GM12878 (cell line): ENCODE measurements at regions not wholly inside any gene's neighbourhood (a gene's known extent, or its start where the extent isn't known, plus 50 kb on each side); places are given as distances from the start of the nearest gene placed in this dataset.

ENCODE experiments used
- ATAC-seq: fragments of 200-7000 bp; cut with Tn5 transposase; 3 replicates; pipeline ENCODE4 v1.9.1; 2020; ENCODE audit warnings: mild to moderate bottlenecking, moderate library complexity
- BruUV-seq: library from RNA; stranded (reverse); fragments of 400-500 nt; replicated peaks from 2 replicates; lab custom pipeline; 2021; lab: Mats Ljungman, UMichigan
- CTCF ChIA-PET: fragments of 300-600 bp; sonication (Branson Sonifier 250); formaldehyde crosslinking; extraction: SDS; loops from one replicate; lab custom pipeline; 2021; ENCODE audit warnings: inconsistent platforms; lab: Yijun Ruan, JAX
- POLR2A ChIA-PET: fragments of 350-600 bp; formaldehyde crosslinking; extraction: SDS; loops from one replicate; lab custom pipeline; 2021; ENCODE audit warnings: inconsistent platforms; lab: Charles Lee
- RAD21 ChIA-PET: fragments of 300-600 bp; sonication (Branson Sonifier 250); formaldehyde crosslinking; loops from one replicate; lab custom pipeline; 2023; ENCODE audit warnings: antibody characterized with exemption; ENCODE audit not compliant: unreplicated experiment; lab: Charles Lee
- SMC1A ChIA-PET: fragments of 300-600 bp; sonication (Branson Sonifier 250); formaldehyde crosslinking; loops from one replicate; lab custom pipeline; 2023; ENCODE audit not compliant: unreplicated experiment, uncharacterized antibody; lab: Charles Lee
- DNase-seq: peaks from one replicate; pipeline ENCODE4 v3.0.0-alpha.2; 2011; ENCODE audit warnings: low read depth, low spot score
- FAIRE-seq: peaks from 3 replicates; lab custom pipeline; 2011; peaks lifted over from hg19 to GRCh38; lab: Jason Lieb, UNC
- H2AFZ ChIP-seq: 2 replicates; pipeline ENCODE4 v1.6.0; 2011; ENCODE audit warnings: low read depth, low read length, control low read depth; ENCODE audit not compliant: control insufficient read depth
- H3K27ac ChIP-seq: 2 replicates; pipeline ENCODE4 v1.5.1; 2011; ENCODE audit warnings: control low read depth; ENCODE audit not compliant: control insufficient read depth, insufficient read depth
- H3K27me3 ChIP-seq, 2 experiments: replicated peaks in 1 of 2; 2 replicates each; pipeline versions ENCODE4 v1.6.0 to v1.6.1; 2011; ENCODE audit warnings: low read length in 1 of 2; ENCODE audit not compliant: control insufficient read depth in 2 of 2, insufficient read depth in 2 of 2
- H3K36me3 ChIP-seq, 2 experiments: 2 replicates each; pipeline ENCODE4 v1.5.1; 2011; ENCODE audit warnings: low read length in 1 of 2; ENCODE audit not compliant: control insufficient read depth in 2 of 2, insufficient read depth in 2 of 2
- H3K4me1 ChIP-seq: 2 replicates; pipeline ENCODE4 v1.6.1; 2011; ENCODE audit warnings: mild to moderate bottlenecking, low read length, moderate library complexity, mixed read lengths; ENCODE audit not compliant: control insufficient read depth, insufficient read depth
- H3K4me2 ChIP-seq: 2 replicates; pipeline ENCODE4 v1.6.0; 2011; ENCODE audit warnings: control low read depth; ENCODE audit not compliant: control insufficient read depth, insufficient read depth
- H3K4me3 ChIP-seq: fragments of 200-600 bp; sonication (generic); 2 replicates; pipeline ENCODE4 v1.5.1; 2016
- H3K79me2 ChIP-seq: 2 replicates; pipeline ENCODE4 v1.6.0; 2011; ENCODE audit warnings: low read length; ENCODE audit not compliant: control insufficient read depth, insufficient read depth
- H3K9ac ChIP-seq: 2 replicates; pipeline ENCODE4 v1.8.0; 2011; ENCODE audit warnings: low read length, control low read depth, mixed read lengths; ENCODE audit not compliant: control insufficient read depth, insufficient read depth
- H3K9me3 ChIP-seq: replicated peaks from 3 replicates; pipeline ENCODE4 v1.5.1; 2011; ENCODE audit warnings: mild to moderate bottlenecking, low read length; ENCODE audit not compliant: control insufficient read depth, insufficient read depth
- H4K20me1 ChIP-seq: 2 replicates; pipeline ENCODE4 v1.6.0; 2011; ENCODE audit not compliant: control insufficient read depth, insufficient read depth
- ATF3 ChIP-seq: IDR thresholded peaks from 2 replicates; pipeline ENCODE4 v1.6.1; 2011; ENCODE audit warnings: low read depth, mild to moderate bottlenecking, low read length, moderate library complexity, borderline replicate concordance; ENCODE audit errors: extremely low read depth
- MEF2B ChIP-seq: fragments of 450-650 bp; IDR thresholded peaks from 2 replicates; pipeline ENCODE4 v1.6.1; 2018; ENCODE audit warnings: mild to moderate bottlenecking, moderate library complexity; ENCODE audit not compliant: partially characterized antibody, poor library complexity, severe bottlenecking
- NFXL1 ChIP-seq: fragments of 450-650 bp; IDR thresholded peaks from 2 replicates; pipeline ENCODE4 v1.6.1; 2017; ENCODE audit warnings: antibody characterized with exemption, mild to moderate bottlenecking, borderline replicate concordance
- NR2F1 ChIP-seq: fragments of 450-650 bp; conservative IDR thresholded peaks from 2 replicates; pipeline ENCODE4 v1.6.1; 2017; ENCODE audit warnings: mild to moderate bottlenecking
- RUNX3 ChIP-seq: IDR thresholded peaks from 2 replicates; pipeline ENCODE4 v1.6.1; 2012; ENCODE audit warnings: low read length, inconsistent platforms
- SMARCA5 ChIP-seq: fragments of 450-650 bp; IDR thresholded peaks from 2 replicates; pipeline ENCODE4 v1.6.1; 2017; ENCODE audit warnings: mild to moderate bottlenecking
- SREBF1 ChIP-seq: IDR thresholded peaks from 2 replicates; pipeline ENCODE4 v1.6.1; 2012; ENCODE audit warnings: mild to moderate bottlenecking, low read length
- SUZ12 ChIP-seq: fragments of 200-600 bp; sonication (generic); IDR thresholded peaks from one replicate; pipeline ENCODE4 v1.6.1; 2018; ENCODE audit warnings: antibody characterized with exemption, mild to moderate bottlenecking; ENCODE audit not compliant: unreplicated experiment
- ZNF592 ChIP-seq: fragments of 450-650 bp; IDR thresholded peaks from 2 replicates; pipeline ENCODE4 v1.6.1; 2017; ENCODE audit warnings: mild to moderate bottlenecking, moderate library complexity
- WGBS: methylation state at CpG from one replicate; pipeline ENCODE4 v1.1.6; 2016; ENCODE audit warnings: low lambda C conversion rate; ENCODE audit not compliant: insufficient replicate concordance, insufficient coverage; ENCODE audit errors: missing lambda C conversion rate; 5-methylcytosine and 5-hydroxymethylcytosine counted together
- in situ Hi-C: fragments of 300-500 bp; cut with MboI; formaldehyde crosslinking; loops from 9 replicates; pipeline ENCODE4 v1.14.3; 2018; ENCODE audit warnings: mixed read lengths
- intact Hi-C: fragments of 100-400 bp; cut with micrococcal nuclease; formaldehyde crosslinking; loops from one replicate; pipeline ENCODE4 v1.14.2; 2022; ENCODE audit not compliant: unreplicated experiment
- TF ChIP-seq, protein P1 (sequence below): IDR thresholded peaks from 2 replicates; pipeline ENCODE4 v1.6.1; 2011; ENCODE audit warnings: borderline replicate concordance, low read depth, mild to moderate bottlenecking, moderate library complexity, low read length; ENCODE audit not compliant: insufficient read depth, poor library complexity, severe bottlenecking

- CTCF ChIA-PET, result no interaction called here
- SMC1A ChIA-PET, result no interaction called here
- DNase-seq, result no peak
- WGBS, result 34% methylated on average over 5 of the region's 5 CpGs
- no peak for ATAC-seq
- intact Hi-C loops, result loop anchor here (10.0 kb wide), 1 partner anchor 58 kb away; no protein-coding TSS in a partner anchor
- Histone ChIP-seq H4K20me1 (no peaks in the 10 kb centered on the region), H3K4me1 (no peaks in the 10 kb centered on the region), H3K9me3 (no peaks in the 10 kb centered on the region), H2AFZ (no peak overlapping the region)
- FAIRE-seq, result no peak
- RAD21 ChIA-PET, result no interaction called here
- BruUV-seq, result no TSS peak
- no peak for TF ChIP-seq NR2F1
- TF ChIP-seq, all 136 proteins: peak for 0
- no peaks in the 10 kb centered on the region for H3K27me3 ChIP-seq
- H3K36me3 ChIP-seq, result no peaks in the 10 kb centered on the region
- no peak overlapping the region for H3K4me2 ChIP-seq
- in situ Hi-C loops, result loop anchor here (5.0 kb wide), 1 partner anchor 385 kb away; no protein-coding TSS in a partner anchor
- H3K27ac ChIP-seq, result no peak overlapping the region
- H3K4me3 ChIP-seq, result no peak overlapping the region
- no peak overlapping the region for H3K9ac ChIP-seq
- H3K79me2 ChIP-seq, result no peaks in the 10 kb centered on the region
- POLR2A ChIA-PET, result no interaction called here
Measured at GRCh38 chr9:91042541-91042940, 240.9 kb downstream of the SYK start.

- SMC1A ChIA-PET, result interaction anchor here (1.2 kb wide), 1 partner anchor 10 kb away, joined by 3 read pairs; no protein-coding TSS in a partner anchor
- intact Hi-C loops, result loop anchor here (10.0 kb wide), 1 partner anchor 58 kb away; no protein-coding TSS in a partner anchor
- Histone ChIP-seq H4K20me1 (no peaks in the 10 kb centered on the region), H3K27ac (no peak overlapping the region), H3K79me2 (no peaks in the 10 kb centered on the region), H3K27me3 (no peaks in the 10 kb centered on the region), H3K9ac (no peak overlapping the region), H3K36me3 (no peaks in the 10 kb centered on the region), H2AFZ (no peak overlapping the region), H3K4me2 (no peak overlapping the region), H3K4me1 (no peaks in the 10 kb centered on the region), H3K4me3 (no peak overlapping the region), H3K9me3 (no peaks in the 10 kb centered on the region)
- POLR2A ChIA-PET, result no interaction called here
- RAD21 ChIA-PET, result no interaction called here
- ATAC-seq (no peak), DNase-seq (no peak), FAIRE-seq (no peak)
- WGBS, result 62% methylated on average over 18 of the region's 18 CpGs
- no TSS peak for BruUV-seq
- CTCF ChIA-PET, result no interaction called here
- in situ Hi-C loops, result loop anchor here (5.0 kb wide), 1 partner anchor 384 kb away; no protein-coding TSS in a partner anchor
- TF ChIP-seq SUZ12 (no peak), MEF2B (no peak), ZNF592 (no peak), RUNX3 (no peak), SREBF1 (no peak), NFXL1 (no peak), SMARCA5 (no peak), ATF3 (no peak)
- TF ChIP-seq, protein P1, sequence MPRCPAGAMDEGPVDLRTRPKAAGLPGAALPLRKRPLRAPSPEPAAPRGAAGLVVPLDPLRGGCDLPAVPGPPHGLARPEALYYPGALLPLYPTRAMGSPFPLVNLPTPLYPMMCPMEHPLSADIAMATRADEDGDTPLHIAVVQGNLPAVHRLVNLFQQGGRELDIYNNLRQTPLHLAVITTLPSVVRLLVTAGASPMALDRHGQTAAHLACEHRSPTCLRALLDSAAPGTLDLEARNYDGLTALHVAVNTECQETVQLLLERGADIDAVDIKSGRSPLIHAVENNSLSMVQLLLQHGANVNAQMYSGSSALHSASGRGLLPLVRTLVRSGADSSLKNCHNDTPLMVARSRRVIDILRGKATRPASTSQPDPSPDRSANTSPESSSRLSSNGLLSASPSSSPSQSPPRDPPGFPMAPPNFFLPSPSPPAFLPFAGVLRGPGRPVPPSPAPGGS, result no peak
Measured at GRCh38 chr9:91043056-91043810, 241.6 kb downstream of the SYK start.
